ENCODE measurements at regions not wholly inside any gene's neighbourhood (a gene's known extent, or its start where the extent isn't known, plus 50 kb on each side); places are given as distances from the start of the nearest gene placed in this dataset.
A peak's percentile ranks its signal among the peaks of the same experiment; 100 is the strongest.
"Not testable (repeated sequence)": the region's sequence is repeated elsewhere in the genome, so short reads cannot be mapped to it uniquely, and the experiment has no call there.

DNA sequence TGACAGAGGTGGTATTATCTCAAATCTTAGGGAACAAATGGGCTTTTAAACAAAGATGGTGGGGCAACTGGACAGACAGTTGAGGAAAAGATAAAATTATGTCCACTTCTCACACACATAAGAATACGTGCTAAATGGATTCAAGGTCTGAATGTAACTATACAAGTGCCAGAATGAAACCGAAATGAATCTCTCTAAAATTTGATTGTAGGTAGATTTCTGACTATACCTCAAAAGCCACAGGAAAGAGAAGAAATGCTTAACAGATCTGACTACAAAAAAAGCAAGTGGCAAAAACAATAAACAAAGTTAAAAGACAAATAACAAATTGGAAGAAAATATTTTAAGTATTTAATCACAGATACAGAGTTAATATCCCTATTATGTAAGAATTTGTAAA, 182.7 kb upstream of the OLIG3 start:
- no peaks in the 10 kb centered on the region for H3K27me3 ChIP-seq (replicated peaks in 2 of 5; ENCODE audit: control insufficient read depth in 4 of 5, insufficient read depth in 5 of 5, low read length in 4 of 5)
- H3K9me3 ChIP-seq (ENCODE audit: control extremely low read depth in 1 of 5, control insufficient read depth in 4 of 5, insufficient read depth in 2 of 5, low read depth in 1 of 5, low read length in 4 of 5) = peaks cover 0 to 3% (median 0%) of the 10 kb centered on the region in 5 experiments
- peak in 1 of 3 donors; percentile 12 for DNase-seq
- no CpG with 5 or more reads among the region's 2 CpGs for WGBS (ENCODE audit: insufficient coverage)
- H3K36me3 ChIP-seq (ENCODE audit: control insufficient read depth in 4 of 4, insufficient read depth in 4 of 4, low read length in 3 of 4) = no peaks in the 10 kb centered on the region
- peaks cover 0 to 11% (median 1%) of the 10 kb centered on the region in 4 experiments for H3K4me1 ChIP-seq (ENCODE audit: control extremely low read depth in 1 of 4, control insufficient read depth in 4 of 4, insufficient read depth in 4 of 4, low read length in 3 of 4)
- ChIA-PET CTCF (no interaction called here), POLR2A (interaction anchor here (0.6 kb wide), 1 partner anchor 588 kb away, joined by 4 read pairs; no protein-coding TSS in a partner anchor)
- H3K4me3 ChIP-seq (ENCODE audit: control insufficient read depth in 1 of 7, extremely low read depth in 1 of 7, insufficient read depth in 4 of 7, low read depth in 2 of 7, low read length in 6 of 7) = no peak overlapping the region
- H3K27ac ChIP-seq (ENCODE audit: insufficient read depth in 1 of 2, low read depth in 1 of 2, low read length in 2 of 2, poor library complexity in 1 of 2, severe bottlenecking in 2 of 2) = no peak overlapping the region

DNA sequence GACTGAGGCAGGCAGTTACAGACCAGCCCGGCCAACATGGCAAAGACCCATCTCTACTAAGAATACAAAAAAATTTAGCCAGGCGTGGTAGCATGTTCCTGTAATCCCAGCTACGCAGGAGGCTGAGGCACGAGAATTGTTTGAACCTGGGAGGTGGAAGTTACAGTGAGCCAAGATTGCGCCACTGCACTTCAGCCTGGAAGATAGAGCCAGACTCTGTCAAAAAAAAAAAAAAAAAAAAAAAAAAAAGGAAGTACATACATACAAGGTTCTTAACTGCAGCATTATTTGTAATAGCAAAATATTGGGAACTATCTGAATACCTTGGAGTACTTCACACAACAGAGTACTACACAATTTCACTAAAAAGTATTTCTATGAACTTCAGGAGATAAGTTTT, 183.5 kb upstream of the OLIG3 start:
- WGBS (ENCODE audit: insufficient coverage) = 100% methylated on average over 1 of the region's 5 CpGs
- peaks cover 0 to 11% (median 1%) of the 10 kb centered on the region in 4 experiments for H3K4me1 ChIP-seq (ENCODE audit: control extremely low read depth in 1 of 4, control insufficient read depth in 4 of 4, insufficient read depth in 4 of 4, low read length in 3 of 4)
- H3K27ac ChIP-seq (ENCODE audit: insufficient read depth in 1 of 2, low read depth in 1 of 2, low read length in 2 of 2, poor library complexity in 1 of 2, severe bottlenecking in 2 of 2) = no peak overlapping the region
- H3K27me3 ChIP-seq (replicated peaks in 2 of 5; ENCODE audit: control insufficient read depth in 4 of 5, insufficient read depth in 5 of 5, low read length in 4 of 5) = no peaks in the 10 kb centered on the region
- ChIA-PET CTCF (no interaction called here), POLR2A (no interaction called here)
- H3K9me3 ChIP-seq (ENCODE audit: control extremely low read depth in 1 of 5, control insufficient read depth in 4 of 5, insufficient read depth in 2 of 5, low read depth in 1 of 5, low read length in 4 of 5) = peaks cover 0 to 3% (median 0%) of the 10 kb centered on the region in 5 experiments
- no peaks in the 10 kb centered on the region for H3K36me3 ChIP-seq (ENCODE audit: control insufficient read depth in 4 of 4, insufficient read depth in 4 of 4, low read length in 3 of 4)
- DNase-seq = peak in 2 of 3 donors; percentile 57 to 69
- no peak overlapping the region for H3K4me3 ChIP-seq (ENCODE audit: control insufficient read depth in 1 of 7, extremely low read depth in 1 of 7, insufficient read depth in 4 of 7, low read depth in 2 of 7, low read length in 6 of 7)

DNA sequence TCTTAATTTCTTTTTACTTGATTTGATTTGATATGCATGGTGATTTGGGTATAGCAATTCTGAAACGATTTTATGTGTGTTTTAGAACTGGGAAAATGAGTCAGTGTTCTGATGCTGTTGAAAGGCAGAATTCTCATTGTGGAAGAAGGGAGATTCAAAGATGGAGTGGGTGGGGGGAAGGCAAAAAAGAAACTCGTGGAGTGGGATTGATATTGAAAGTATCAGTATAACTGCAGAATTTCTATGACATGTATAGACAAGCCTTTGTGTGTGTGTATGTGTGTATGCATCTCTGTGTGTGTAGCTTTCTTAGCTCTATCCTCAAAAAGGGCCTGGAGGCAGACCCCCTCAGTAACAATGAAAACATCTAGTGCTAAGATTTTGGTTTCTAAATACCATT, 184.3 kb upstream of the OLIG3 start:
- Histone ChIP-seq H3K27me3 (replicated peaks in 2 of 5; ENCODE audit: control insufficient read depth in 4 of 5, insufficient read depth in 5 of 5, low read length in 4 of 5) (no peaks in the 10 kb centered on the region), H3K4me3 (ENCODE audit: control insufficient read depth in 1 of 7, extremely low read depth in 1 of 7, insufficient read depth in 4 of 7, low read depth in 2 of 7, low read length in 6 of 7) (no peak overlapping the region), H3K9me3 (ENCODE audit: control extremely low read depth in 1 of 5, control insufficient read depth in 4 of 5, insufficient read depth in 2 of 5, low read depth in 1 of 5, low read length in 4 of 5) (peaks cover 0 to 3% (median 0%) of the 10 kb centered on the region in 5 experiments), H3K27ac (ENCODE audit: insufficient read depth in 1 of 2, low read depth in 1 of 2, low read length in 2 of 2, poor library complexity in 1 of 2, severe bottlenecking in 2 of 2) (no peak overlapping the region), H3K4me1 (ENCODE audit: control extremely low read depth in 1 of 4, control insufficient read depth in 4 of 4, insufficient read depth in 4 of 4, low read length in 3 of 4) (peaks cover 0 to 11% (median 1%) of the 10 kb centered on the region in 4 experiments), H3K36me3 (ENCODE audit: control insufficient read depth in 4 of 4, insufficient read depth in 4 of 4, low read length in 3 of 4) (no peaks in the 10 kb centered on the region)
- ChIA-PET POLR2A (no interaction called here), CTCF (no interaction called here)
- WGBS (ENCODE audit: insufficient coverage) = 100% methylated on average over 2 of the region's 2 CpGs
- DNase-seq = no peak

DNA sequence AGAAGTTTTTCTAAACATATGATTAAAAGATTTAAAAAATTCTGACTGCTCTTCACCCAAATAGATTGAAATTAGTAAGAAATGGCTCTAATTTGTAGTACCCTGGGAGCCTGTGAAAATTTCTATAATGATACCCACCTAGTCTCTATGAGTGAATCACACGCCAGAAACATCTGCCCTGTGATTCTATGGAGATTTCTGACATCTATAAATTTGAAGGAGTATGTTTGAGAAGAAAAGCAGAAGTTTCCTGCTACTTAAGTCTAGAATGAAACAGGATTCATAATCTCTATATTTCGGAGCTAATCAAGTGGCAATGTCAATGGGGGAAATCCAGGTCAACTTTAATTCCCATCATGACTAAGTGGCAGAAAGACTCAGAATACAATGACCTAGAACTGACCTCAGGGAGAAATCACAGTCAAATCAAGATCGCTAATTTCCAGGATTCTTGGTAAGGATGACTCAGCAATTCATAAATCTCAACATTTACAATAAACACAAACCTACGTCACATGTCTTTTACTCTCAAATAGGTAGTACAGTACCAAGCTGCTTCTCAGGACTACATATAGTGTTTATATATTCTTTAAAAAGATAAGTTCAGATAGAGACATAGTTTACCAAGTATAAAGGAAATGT, 186.2 kb upstream of the TNFAIP3 start:
- CTCF ChIA-PET = interaction anchor here (1.2 to 1.4 kb wide), 2 partner anchors 13 to 19 kb away, joined by 3 read pairs; no protein-coding TSS in a partner anchor
- DNase-seq = peak in 2 of 3 donors; percentile 69 to 75
- POLR2A ChIA-PET = no interaction called here
- no peaks in the 10 kb centered on the region for H3K27me3 ChIP-seq (replicated peaks in 2 of 5; ENCODE audit: control insufficient read depth in 4 of 5, insufficient read depth in 5 of 5, low read length in 4 of 5)
- peak overlapping the region in 1 of 7 experiments; percentile 42 for H3K4me3 ChIP-seq (ENCODE audit: control insufficient read depth in 1 of 7, extremely low read depth in 1 of 7, insufficient read depth in 4 of 7, low read depth in 2 of 7, low read length in 6 of 7)
- H3K9me3 ChIP-seq (ENCODE audit: control extremely low read depth in 1 of 5, control insufficient read depth in 4 of 5, insufficient read depth in 2 of 5, low read depth in 1 of 5, low read length in 4 of 5) = no peaks in the 10 kb centered on the region
- peaks cover 0 to 11% (median 1%) of the 10 kb centered on the region in 4 experiments for H3K4me1 ChIP-seq (ENCODE audit: control extremely low read depth in 1 of 4, control insufficient read depth in 4 of 4, insufficient read depth in 4 of 4, low read length in 3 of 4)
- no peak overlapping the region for H3K27ac ChIP-seq (ENCODE audit: insufficient read depth in 1 of 2, low read depth in 1 of 2, low read length in 2 of 2, poor library complexity in 1 of 2, severe bottlenecking in 2 of 2)
- no peaks in the 10 kb centered on the region for H3K36me3 ChIP-seq (ENCODE audit: control insufficient read depth in 4 of 4, insufficient read depth in 4 of 4, low read length in 3 of 4)
- WGBS (ENCODE audit: insufficient coverage) = 0% methylated on average over 1 of the region's 4 CpGs

DNA sequence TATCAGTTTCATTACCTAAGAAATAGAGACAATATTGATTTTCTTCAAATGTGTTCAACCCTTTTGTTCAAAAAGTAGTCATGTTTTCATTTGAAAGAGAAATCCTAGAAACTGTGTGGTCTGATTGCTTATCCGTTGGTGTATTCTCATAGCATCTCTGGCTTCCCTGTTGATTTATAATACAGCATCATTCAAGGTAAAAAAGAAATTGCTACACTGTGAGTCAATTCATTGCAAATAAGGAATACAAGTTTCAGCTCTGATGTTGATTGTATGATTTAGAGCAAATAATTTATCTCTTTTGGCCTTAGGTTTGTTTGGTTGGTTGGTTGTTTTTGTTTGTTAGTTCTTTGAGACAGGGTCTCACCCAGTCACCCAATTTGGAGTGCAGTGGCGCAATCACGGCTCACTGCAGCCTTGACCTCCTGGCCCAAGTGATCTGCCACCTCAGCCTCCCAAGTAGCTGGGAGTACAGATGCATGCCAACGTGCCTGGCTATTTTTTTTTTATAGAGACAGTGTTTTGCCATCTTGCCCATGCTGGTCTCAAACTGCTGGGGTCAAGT, 185.5 kb upstream of the TNFAIP3 start:
- WGBS (ENCODE audit: insufficient coverage) = 100% methylated on average over 4 of the region's 4 CpGs
- no peak for DNase-seq
- no peaks in the 10 kb centered on the region for H3K9me3 ChIP-seq (ENCODE audit: control extremely low read depth in 1 of 5, control insufficient read depth in 4 of 5, insufficient read depth in 2 of 5, low read depth in 1 of 5, low read length in 4 of 5)
- no peak overlapping the region for H3K4me3 ChIP-seq (ENCODE audit: control insufficient read depth in 1 of 7, extremely low read depth in 1 of 7, insufficient read depth in 4 of 7, low read depth in 2 of 7, low read length in 6 of 7)
- peaks cover 0 to 11% (median 1%) of the 10 kb centered on the region in 4 experiments for H3K4me1 ChIP-seq (ENCODE audit: control extremely low read depth in 1 of 4, control insufficient read depth in 4 of 4, insufficient read depth in 4 of 4, low read length in 3 of 4)
- no peaks in the 10 kb centered on the region for H3K27me3 ChIP-seq (replicated peaks in 2 of 5; ENCODE audit: control insufficient read depth in 4 of 5, insufficient read depth in 5 of 5, low read length in 4 of 5)
- no peaks in the 10 kb centered on the region for H3K36me3 ChIP-seq (ENCODE audit: control insufficient read depth in 4 of 4, insufficient read depth in 4 of 4, low read length in 3 of 4)
- H3K27ac ChIP-seq (ENCODE audit: insufficient read depth in 1 of 2, low read depth in 1 of 2, low read length in 2 of 2, poor library complexity in 1 of 2, severe bottlenecking in 2 of 2) = no peak overlapping the region
- POLR2A ChIA-PET = no interaction called here
- CTCF ChIA-PET = interaction anchor here (0.8 to 1.4 kb wide), 3 partner anchors 12 to 265 kb away, joined by 3 read pairs; no protein-coding TSS in a partner anchor

DNA sequence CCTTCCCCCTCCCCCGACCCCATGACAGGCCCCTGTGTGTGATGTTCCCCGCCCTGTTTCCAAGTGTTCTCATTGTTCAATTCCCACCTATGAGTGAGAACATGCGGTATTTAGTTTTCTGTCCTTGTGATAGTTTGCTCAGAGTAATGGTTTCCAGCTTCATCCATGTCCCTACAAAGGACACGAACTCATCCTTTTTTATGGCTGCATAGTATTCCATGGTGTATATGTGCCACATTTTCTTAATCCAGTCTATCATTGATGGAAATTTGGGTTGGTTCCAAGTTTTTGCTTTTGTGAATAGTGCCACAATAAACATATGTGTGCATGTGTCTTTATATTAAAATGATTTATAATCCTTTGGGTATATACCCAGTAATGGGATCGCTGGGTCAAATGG, 184.4 kb upstream of the TNFAIP3 start:
- no CpG with 5 or more reads among the region's 5 CpGs for WGBS (ENCODE audit: insufficient coverage)
- H3K27ac ChIP-seq (ENCODE audit: insufficient read depth in 1 of 2, low read depth in 1 of 2, low read length in 2 of 2, poor library complexity in 1 of 2, severe bottlenecking in 2 of 2); DNase-seq; H3K27me3 ChIP-seq (replicated peaks in 2 of 5; ENCODE audit: control insufficient read depth in 4 of 5, insufficient read depth in 5 of 5, low read length in 4 of 5); H3K4me3 ChIP-seq (ENCODE audit: control insufficient read depth in 1 of 7, extremely low read depth in 1 of 7, insufficient read depth in 4 of 7, low read depth in 2 of 7, low read length in 6 of 7); H3K36me3 ChIP-seq (ENCODE audit: control insufficient read depth in 4 of 4, insufficient read depth in 4 of 4, low read length in 3 of 4); H3K4me1 ChIP-seq (ENCODE audit: control extremely low read depth in 1 of 4, control insufficient read depth in 4 of 4, insufficient read depth in 4 of 4, low read length in 3 of 4); POLR2A ChIA-PET; H3K9me3 ChIP-seq (ENCODE audit: control extremely low read depth in 1 of 5, control insufficient read depth in 4 of 5, insufficient read depth in 2 of 5, low read depth in 1 of 5, low read length in 4 of 5): not testable (repeated sequence)
- CTCF ChIA-PET = interaction anchor here (1.4 kb wide), 1 partner anchor 11 kb away, joined by 3 read pairs; no protein-coding TSS in a partner anchor

DNA sequence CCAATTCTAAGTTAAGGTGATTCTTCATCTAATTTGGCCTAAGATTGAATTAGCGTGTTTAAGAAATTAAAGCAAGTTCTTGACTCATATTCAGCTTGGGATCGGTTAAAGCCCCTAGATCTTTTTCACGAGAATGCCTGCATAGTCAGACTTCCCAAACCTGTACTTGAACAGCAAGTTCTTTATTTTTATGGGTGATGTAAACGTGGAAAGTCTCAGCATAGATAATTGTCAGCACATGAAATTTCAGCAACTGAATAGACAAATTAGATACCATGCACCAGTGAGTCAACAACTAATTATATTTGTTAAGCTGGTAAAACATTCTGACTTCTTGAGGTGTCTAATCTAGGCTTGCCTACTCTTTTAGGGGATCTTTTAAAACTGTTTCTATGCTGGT, 183.1 kb upstream of the TNFAIP3 start:
- H3K27ac ChIP-seq (ENCODE audit: insufficient read depth in 1 of 2, low read depth in 1 of 2, low read length in 2 of 2, poor library complexity in 1 of 2, severe bottlenecking in 2 of 2) = no peak overlapping the region
- WGBS (ENCODE audit: insufficient coverage) = 67% methylated on average over 3 of the region's 4 CpGs
- H3K9me3 ChIP-seq (ENCODE audit: control extremely low read depth in 1 of 5, control insufficient read depth in 4 of 5, insufficient read depth in 2 of 5, low read depth in 1 of 5, low read length in 4 of 5) = no peaks in the 10 kb centered on the region
- ChIA-PET CTCF (no interaction called here), POLR2A (no interaction called here)
- DNase-seq = no peak
- H3K36me3 ChIP-seq (ENCODE audit: control insufficient read depth in 4 of 4, insufficient read depth in 4 of 4, low read length in 3 of 4) = no peaks in the 10 kb centered on the region
- no peak overlapping the region for H3K4me3 ChIP-seq (ENCODE audit: control insufficient read depth in 1 of 7, extremely low read depth in 1 of 7, insufficient read depth in 4 of 7, low read depth in 2 of 7, low read length in 6 of 7)
- peaks cover 0 to 3% (median 0%) of the 10 kb centered on the region in 4 experiments for H3K4me1 ChIP-seq (ENCODE audit: control extremely low read depth in 1 of 4, control insufficient read depth in 4 of 4, insufficient read depth in 4 of 4, low read length in 3 of 4)
- H3K27me3 ChIP-seq (replicated peaks in 2 of 5; ENCODE audit: control insufficient read depth in 4 of 5, insufficient read depth in 5 of 5, low read length in 4 of 5) = no peaks in the 10 kb centered on the region

Measured in common myeloid progenitor, CD34-positive (primary cell).